ENCODE measurements at regions not wholly inside any gene's neighbourhood (a gene's known extent, or its start where the extent isn't known, plus 50 kb on each side); places are given as distances from the start of the nearest gene placed in this dataset.

GRCh38 chr10:131534836-131535235 is 223.3 kb upstream of the TCERG1L start:
- no peak for TF ChIP-seq CTCF (IDR thresholded peaks at IDR 0.05)
- no peak for TF ChIP-seq POLR2A (IDR thresholded peaks at IDR 0.05)
- no peak overlapping the region for H3K4me3 ChIP-seq (ENCODE audit: low read depth, poor library complexity, severe bottlenecking)
- 79 to 93% methylated on average over 9 to 11 of the region's 11 CpGs for WGBS, 2 donors
- peak in 1 of 2 donors; percentile 66 for DNase-seq (ENCODE audit: low spot score in 2 of 2)
- intact Hi-C loops (cut with DNase I; ENCODE audit: low total_unique reads) = no loop called here

- TF ChIP-seq POLR2A (IDR thresholded peaks at IDR 0.05) = no peak
- TF ChIP-seq CTCF (IDR thresholded peaks at IDR 0.05) = no peak
- WGBS, 2 donors = 90 to 93% methylated on average over 15 of the region's 15 CpGs
- intact Hi-C loops (cut with DNase I; ENCODE audit: low total_unique reads) = no loop called here
- no peak overlapping the region for H3K4me3 ChIP-seq (ENCODE audit: low read depth, poor library complexity, severe bottlenecking)
- peak in 1 of 2 donors; percentile 50 for DNase-seq (ENCODE audit: low spot score in 2 of 2)
These were observed 225.2 kb upstream of the TCERG1L start for GRCh38 chr10:131536676-131537075.

- intact Hi-C loops (cut with DNase I; ENCODE audit: low total_unique reads) = no loop called here
- no peak for TF ChIP-seq CTCF (IDR thresholded peaks at IDR 0.05)
- TF ChIP-seq POLR2A (IDR thresholded peaks at IDR 0.05) = no peak
- no peak for DNase-seq (ENCODE audit: low spot score in 2 of 2)
- H3K4me3 ChIP-seq (ENCODE audit: low read depth, poor library complexity, severe bottlenecking) = no peak overlapping the region
- 56 to 62% methylated on average over 1 of the region's 1 CpG for WGBS, 2 donors
These were observed 225.8 kb upstream of the TCERG1L start for GRCh38 chr10:131537281-131537680.

- TF ChIP-seq CTCF (IDR thresholded peaks at IDR 0.05) (no peak), POLR2A (IDR thresholded peaks at IDR 0.05) (no peak)
- DNase-seq (ENCODE audit: low spot score in 2 of 2) = peak in 1 of 2 donors; percentile 57
- intact Hi-C loops (cut with DNase I; ENCODE audit: low total_unique reads) = no loop called here
- no peak overlapping the region for H3K4me3 ChIP-seq (ENCODE audit: low read depth, poor library complexity, severe bottlenecking)
- WGBS, 2 donors = 87 to 92% methylated on average over 8 of the region's 8 CpGs
These were observed 233.0 kb upstream of the TCERG1L start for GRCh38 chr10:131544495-131544894.

- H3K4me3 ChIP-seq (ENCODE audit: low read depth, poor library complexity, severe bottlenecking) = no peak overlapping the region
- 65 to 66% methylated on average over 13 of the region's 13 CpGs for WGBS, 2 donors
- no peak for TF ChIP-seq POLR2A (IDR thresholded peaks at IDR 0.05)
- intact Hi-C loops (cut with DNase I; ENCODE audit: low total_unique reads) = no loop called here
- peak in 1 of 2 donors; percentile 70 for DNase-seq (ENCODE audit: low spot score in 2 of 2)
These were observed 234.7 kb upstream of the TCERG1L start for GRCh38 chr10:131546086-131546810.

- WGBS, 2 donors = 81 to 83% methylated on average over 8 of the region's 8 CpGs
- TF ChIP-seq POLR2A (IDR thresholded peaks at IDR 0.05) = no peak
- intact Hi-C loops (cut with DNase I; ENCODE audit: low total_unique reads) = no loop called here
- H3K4me3 ChIP-seq (ENCODE audit: low read depth, poor library complexity, severe bottlenecking) = no peak overlapping the region
- peak in 1 of 2 donors; percentile 50 for DNase-seq (ENCODE audit: low spot score in 2 of 2)
These were observed 235.7 kb upstream of the TCERG1L start for GRCh38 chr10:131547129-131547799.
